ENCODE measurements at regions not wholly inside any gene's neighbourhood (a gene's known extent, or its start where the extent isn't known, plus 50 kb on each side); places are given as distances from the start of the nearest gene placed in this dataset.

- DNase-seq = no peak
- Histone ChIP-seq H3K27ac (no peak overlapping the region), H3K9me3 (no peaks in the 10 kb centered on the region), H3K4me3 (no peak overlapping the region), H3K36me3 (no peaks in the 10 kb centered on the region), H3K4me1 (no peaks in the 10 kb centered on the region), H3K27me3 (replicated peaks in 1 of 7) (no peaks in the 10 kb centered on the region)
- WGBS, 5 donors = 82 to 92% (median 87%) methylated on average over 2 of the region's 2 CpGs
- no peak for TF ChIP-seq POLR2AphosphoS5 (IDR thresholded peaks at IDR 0.05)
- no peak for TF ChIP-seq CTCF (IDR thresholded peaks at IDR 0.05 in 8 of 11, conservative IDR thresholded peaks at IDR 0.05 in 3 of 11)
- no peak for TF ChIP-seq POLR2A (IDR thresholded peaks at IDR 0.05)
- intact Hi-C loops (cut with DNase I; ENCODE audit: low total_unique reads) = no loop called here
Observed at GRCh38 chr4:127240764-127241105, 392.0 kb upstream of the INTU start.

- Histone ChIP-seq H3K27me3 (replicated peaks in 1 of 7) (no peaks in the 10 kb centered on the region), H3K27ac (no peak overlapping the region), H3K4me1 (no peaks in the 10 kb centered on the region), H3K4me3 (no peak overlapping the region), H3K36me3 (no peaks in the 10 kb centered on the region), H3K9me3 (no peaks in the 10 kb centered on the region)
- DNase-seq = no peak
- WGBS, 5 donors = 74 to 95% (median 88%) methylated on average over 5 of the region's 5 CpGs
- TF ChIP-seq POLR2AphosphoS5 (IDR thresholded peaks at IDR 0.05) = no peak
- no peak for TF ChIP-seq CTCF (IDR thresholded peaks at IDR 0.05 in 8 of 11, conservative IDR thresholded peaks at IDR 0.05 in 3 of 11)
- TF ChIP-seq POLR2A (IDR thresholded peaks at IDR 0.05) = no peak
- intact Hi-C loops (cut with DNase I; ENCODE audit: low total_unique reads) = no loop called here
Observed at GRCh38 chr4:127244515-127244914, 388.2 kb upstream of the INTU start.

- H3K27me3 ChIP-seq (replicated peaks in 1 of 7) = no peaks in the 10 kb centered on the region
- intact Hi-C loops (cut with DNase I; ENCODE audit: low total_unique reads) = no loop called here
- no peak overlapping the region for H3K4me3 ChIP-seq
- H3K4me1 ChIP-seq = no peaks in the 10 kb centered on the region
- 86 to 95% (median 87%) methylated on average over 6 of the region's 6 CpGs for WGBS, 5 donors
- no peak overlapping the region for H3K27ac ChIP-seq
- H3K9me3 ChIP-seq = no peaks in the 10 kb centered on the region
- no peaks in the 10 kb centered on the region for H3K36me3 ChIP-seq
- TF ChIP-seq CTCF (IDR thresholded peaks at IDR 0.05 in 8 of 11, conservative IDR thresholded peaks at IDR 0.05 in 3 of 11) = no peak
- TF ChIP-seq POLR2AphosphoS5 (IDR thresholded peaks at IDR 0.05) = no peak
- no peak for TF ChIP-seq POLR2A (IDR thresholded peaks at IDR 0.05)
- no peak for DNase-seq
Observed at GRCh38 chr4:127246963-127247952, 385.5 kb upstream of the INTU start.

- Histone ChIP-seq H3K4me1 (no peaks in the 10 kb centered on the region), H3K27me3 (replicated peaks in 1 of 7) (no peaks in the 10 kb centered on the region), H3K4me3 (no peak overlapping the region), H3K9me3 (no peaks in the 10 kb centered on the region), H3K36me3 (no peaks in the 10 kb centered on the region), H3K27ac (no peak overlapping the region)
- intact Hi-C loops (cut with DNase I; ENCODE audit: low total_unique reads) = no loop called here
- DNase-seq = no peak
- WGBS, 5 donors = 36 to 86% (median 74%) methylated on average over 2 to 3 of the region's 3 CpGs
- TF ChIP-seq CTCF (IDR thresholded peaks at IDR 0.05 in 8 of 11, conservative IDR thresholded peaks at IDR 0.05 in 3 of 11) = no peak
- no peak for TF ChIP-seq POLR2A (IDR thresholded peaks at IDR 0.05)
- TF ChIP-seq POLR2AphosphoS5 (IDR thresholded peaks at IDR 0.05) = no peak
Observed at GRCh38 chr4:127249066-127249766, 383.5 kb upstream of the INTU start.

All from spleen (tissue), 11 donors.